HG03097 (cell line): ENCODE measurements at regions not wholly inside any gene's neighbourhood (a gene's known extent, or its start where the extent isn't known, plus 50 kb on each side); places are given as distances from the start of the nearest gene placed in this dataset.
"Not testable (repeated sequence)": the region's sequence is repeated elsewhere in the genome, so short reads cannot be mapped to it uniquely, and the experiment has no call there.

Experiments
- ATAC-seq: cut with Tn5 transposase; IDR thresholded peaks from one replicate; pipeline ENCODE4 v1.9.1; 2021; ENCODE audit not compliant: unreplicated experiment, low FRiP score

- ATAC-seq = no peak
Observed at GRCh38 chr11:96681019-96681716, 291.4 kb downstream of the JRKL start.

DNA sequence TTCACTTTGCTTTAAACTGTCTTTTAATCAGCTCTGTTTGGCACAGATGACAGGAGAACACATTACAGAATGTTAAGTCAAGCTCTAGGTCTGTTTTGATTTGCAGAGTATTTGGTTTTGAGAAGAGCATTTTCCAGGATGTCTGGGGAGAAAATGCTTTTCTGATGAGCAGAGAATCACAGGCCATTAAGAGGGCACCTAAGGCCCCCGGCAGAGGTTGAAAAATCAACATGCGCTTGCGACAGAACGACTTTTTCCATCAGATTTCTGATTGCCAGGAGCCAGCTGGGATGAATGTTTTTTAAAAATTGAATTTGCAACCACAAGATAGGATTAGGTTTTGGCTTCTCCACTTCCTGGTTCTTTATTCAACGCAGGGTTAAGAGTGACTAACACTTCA, 304.5 kb downstream of the JRKL start:
- ATAC-seq = no peak

DNA sequence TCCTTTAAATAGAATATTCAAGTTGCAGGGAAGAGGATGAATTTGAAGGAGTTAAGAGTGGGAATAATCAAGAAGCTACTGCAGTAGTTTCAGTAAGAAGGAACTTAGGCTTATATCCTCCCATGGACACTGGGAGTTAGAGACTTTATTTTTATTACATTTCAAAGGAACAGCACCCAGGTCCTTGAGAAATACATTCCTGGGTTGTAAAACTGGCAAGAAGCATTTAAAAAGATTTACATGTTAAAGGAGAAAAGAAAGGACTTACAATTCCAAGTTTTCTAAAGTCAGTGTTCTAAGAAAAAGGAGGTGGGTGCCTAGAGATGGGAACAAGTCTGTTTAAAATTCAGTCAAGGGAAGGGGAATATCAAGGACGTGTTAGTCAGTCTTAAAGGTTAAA, 306.9 kb downstream of the JRKL start:
- no peak for ATAC-seq

- no peak for ATAC-seq
Observed at GRCh38 chr11:96697466-96697865, 307.7 kb downstream of the JRKL start.

- no peak for ATAC-seq
Observed at GRCh38 chr11:96704847-96705246, 315.0 kb downstream of the JRKL start.

DNA sequence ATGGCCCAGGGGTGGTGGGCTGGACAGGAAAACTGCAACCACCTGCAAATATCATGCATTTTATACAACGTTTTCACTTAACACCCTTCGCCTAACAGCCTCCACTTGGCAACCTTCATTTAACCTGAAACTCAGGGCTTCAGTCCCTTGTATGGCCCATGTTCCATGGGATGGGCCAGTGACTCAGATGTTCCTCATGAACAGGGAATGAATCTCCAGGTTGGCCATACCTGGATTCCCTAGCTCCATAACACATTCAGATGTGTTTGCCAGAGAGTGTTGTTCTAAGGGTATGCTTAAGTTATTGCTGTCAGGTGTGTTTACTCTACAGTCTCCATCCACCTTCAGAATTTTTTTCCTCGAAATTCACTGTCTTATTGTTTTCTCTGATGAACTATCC, 316.9 kb downstream of the JRKL start:
- no peak for ATAC-seq

DNA sequence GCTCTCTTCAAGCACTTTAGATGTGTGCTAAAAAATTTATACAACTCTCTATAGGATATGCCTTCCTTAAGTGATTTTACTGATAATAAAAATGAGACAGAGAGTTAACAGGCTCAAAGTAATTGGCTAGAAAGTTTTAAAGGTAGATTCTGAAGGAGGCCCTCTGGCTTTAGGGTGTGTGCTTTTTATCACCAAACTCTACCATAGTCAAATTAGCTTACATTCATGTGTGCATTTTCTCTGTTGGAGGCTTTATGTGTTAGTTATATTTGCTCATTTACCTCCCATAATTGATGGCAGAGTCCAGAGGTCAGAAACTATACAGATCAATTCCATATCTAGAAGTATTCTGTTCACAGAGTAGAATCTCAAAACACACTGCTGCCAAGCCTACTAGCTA, 317.5 kb downstream of the JRKL start:
- no peak for ATAC-seq

DNA sequence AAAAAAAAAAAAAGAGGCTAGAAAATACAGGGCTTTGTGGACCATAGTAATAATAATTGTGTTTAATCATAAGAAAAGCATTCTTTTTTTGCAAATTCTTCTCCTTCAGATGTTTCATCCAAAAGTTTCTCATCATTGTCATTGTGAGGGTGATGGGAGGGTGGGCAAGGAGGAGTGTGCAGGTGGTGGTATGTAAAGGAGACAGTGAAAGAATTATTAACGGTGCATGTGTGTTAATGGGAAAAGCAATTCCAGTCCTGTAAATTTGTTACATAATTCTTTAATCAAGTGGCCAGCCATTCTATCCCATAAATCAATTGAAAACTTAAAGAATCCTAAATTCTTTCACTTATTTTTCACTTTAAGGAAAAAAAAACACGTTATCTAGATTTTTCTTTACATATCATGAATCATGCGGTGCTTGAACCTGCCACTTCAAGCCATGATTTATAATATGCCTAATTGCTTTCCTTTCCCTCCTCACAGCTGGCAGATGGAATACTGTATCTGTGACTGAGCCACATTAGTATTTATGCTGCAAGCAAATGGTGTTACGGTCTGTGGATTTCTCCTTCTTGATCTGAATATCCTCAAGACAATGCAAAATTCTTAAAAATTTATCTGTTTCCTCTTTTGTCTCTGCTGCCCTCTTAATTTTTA, 318.5 kb downstream of the JRKL start:
- ATAC-seq = no peak

DNA sequence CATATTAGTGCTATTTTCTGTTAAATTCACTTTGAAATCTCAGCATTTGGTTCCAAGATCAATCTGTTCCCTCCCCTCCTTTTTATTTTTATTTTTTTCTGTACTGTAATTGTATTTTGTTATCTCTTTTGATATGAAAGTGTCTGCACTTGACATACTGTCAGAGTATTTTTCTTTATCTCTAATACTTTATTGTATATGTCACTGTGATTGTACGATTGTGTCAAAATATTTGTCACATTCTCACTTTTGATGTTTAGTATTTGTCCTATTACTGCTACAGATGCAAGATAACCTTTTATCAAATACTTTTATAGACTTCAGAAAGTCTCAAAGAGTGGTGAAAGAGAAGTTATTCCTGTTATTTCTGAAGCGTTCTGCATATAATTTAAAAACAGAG, 323.5 kb downstream of the JRKL start:
- ATAC-seq = no peak

GRCh38 chr11:96714689-96715088, 324.9 kb downstream of the JRKL start:
- ATAC-seq = no peak

DNA sequence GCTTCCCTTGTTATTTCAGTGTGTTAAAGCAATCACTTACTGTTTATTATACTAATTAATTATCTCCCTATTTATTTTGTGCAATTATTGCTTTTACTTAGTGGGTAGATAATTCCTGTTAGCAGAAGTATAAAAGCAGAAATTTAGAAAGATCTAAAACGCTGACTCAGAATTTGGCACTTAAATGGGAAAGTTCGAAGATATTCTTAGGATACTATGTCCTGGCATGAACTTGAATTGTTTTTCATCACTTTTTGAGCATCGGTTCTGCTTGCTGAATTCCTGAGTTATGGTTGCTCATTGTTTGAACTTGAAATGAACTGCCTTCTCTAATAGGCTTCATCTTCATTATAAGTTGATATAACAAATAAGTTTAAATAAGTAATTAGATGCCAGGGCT, 325.4 kb downstream of the JRKL start:
- ATAC-seq = no peak

DNA sequence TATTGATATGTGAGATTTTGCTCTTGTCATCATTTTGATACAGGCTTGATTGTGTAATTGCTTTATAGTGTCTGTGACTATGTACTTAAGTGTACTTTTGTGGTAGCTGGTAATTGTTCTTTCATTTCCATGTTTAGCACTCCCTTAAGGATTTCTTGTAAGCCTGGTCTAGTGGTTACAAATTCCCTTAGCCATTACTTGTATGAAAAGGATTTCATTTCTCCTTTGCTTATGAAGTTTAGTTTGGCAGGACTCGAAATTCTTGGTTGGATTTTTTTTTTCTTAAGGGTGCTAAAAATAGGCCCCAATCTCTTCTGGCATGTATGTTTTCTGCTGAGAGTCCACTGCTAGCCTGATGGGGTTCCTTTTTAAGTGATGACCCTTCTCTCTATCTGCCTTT, 346.8 kb downstream of the JRKL start:
- ATAC-seq = no peak

DNA sequence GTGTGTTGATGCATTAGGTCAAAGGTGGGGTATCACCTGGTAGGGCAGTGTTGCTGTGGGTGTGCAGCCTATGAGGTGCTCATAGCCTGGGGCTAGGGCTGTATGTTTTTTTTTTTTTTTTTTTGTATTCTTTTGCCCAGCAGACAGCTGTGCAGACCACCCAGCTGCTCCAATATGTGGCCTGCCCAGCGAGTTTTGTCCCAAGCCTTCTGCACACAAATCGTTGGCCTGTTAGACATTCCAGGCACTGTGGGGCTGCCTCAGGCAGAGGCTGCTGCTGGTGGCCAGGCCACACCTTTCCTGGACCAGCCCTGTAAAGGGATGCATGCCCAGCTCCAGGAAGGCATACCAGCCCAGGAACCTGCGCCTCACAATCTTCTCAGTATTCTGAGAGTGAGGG, 348.5 kb downstream of the JRKL start:
- ATAC-seq = no peak

DNA sequence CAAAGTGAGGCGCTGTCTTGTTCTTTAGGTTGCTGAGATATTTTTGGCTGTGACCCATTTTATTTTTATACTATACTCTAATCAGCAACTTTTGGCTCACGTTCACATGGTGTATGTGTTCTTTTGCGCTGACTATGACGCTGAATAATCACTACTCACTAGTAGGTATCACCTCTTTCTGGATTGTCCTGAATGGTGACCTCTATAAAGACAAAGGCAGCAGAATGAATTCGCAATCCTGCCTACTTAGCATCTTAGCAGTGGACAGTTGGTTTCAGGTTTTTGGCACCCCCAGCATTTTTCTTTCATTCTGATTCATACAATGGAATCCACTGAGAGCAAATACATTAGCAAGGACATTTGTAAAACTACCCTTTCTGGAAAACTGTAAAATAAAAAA, 351.3 kb downstream of the JRKL start:
- ATAC-seq = no peak

- ATAC-seq = no peak
Observed at GRCh38 chr11:96744697-96745096, 354.9 kb downstream of the JRKL start.

DNA sequence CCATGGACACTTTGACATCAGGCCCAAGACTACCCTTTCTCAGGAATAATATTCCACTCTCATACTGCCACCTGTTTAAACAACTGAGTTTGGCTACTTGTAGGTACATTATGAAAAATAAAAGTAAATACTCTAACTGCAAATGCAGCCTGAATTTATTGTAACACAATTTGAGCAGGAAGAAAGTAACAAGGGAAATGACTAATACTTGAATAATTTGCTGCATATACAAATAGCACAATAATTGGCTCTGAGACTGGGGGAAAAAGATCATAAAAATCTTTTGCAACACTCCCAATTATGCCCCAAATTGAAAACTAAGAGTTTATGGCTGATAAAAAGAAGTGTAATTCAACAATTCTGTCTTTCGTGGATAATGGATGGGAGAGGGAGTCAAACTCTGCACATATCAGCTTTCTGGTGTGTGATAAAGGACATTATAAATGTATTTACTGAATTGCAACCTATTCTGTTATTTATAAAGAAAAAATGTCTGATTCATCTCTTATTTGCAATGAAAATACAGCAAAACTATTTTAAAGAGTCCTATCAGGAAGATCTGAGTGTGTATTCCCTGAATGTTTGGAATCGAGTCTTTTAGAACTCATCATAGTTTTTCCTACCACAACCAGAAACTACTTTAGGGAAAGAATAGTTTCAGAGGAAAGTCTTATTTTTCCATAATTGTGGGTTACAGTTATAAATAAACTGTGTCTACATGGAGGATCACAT, 359.0 kb downstream of the JRKL start:
- ATAC-seq = no peak

DNA sequence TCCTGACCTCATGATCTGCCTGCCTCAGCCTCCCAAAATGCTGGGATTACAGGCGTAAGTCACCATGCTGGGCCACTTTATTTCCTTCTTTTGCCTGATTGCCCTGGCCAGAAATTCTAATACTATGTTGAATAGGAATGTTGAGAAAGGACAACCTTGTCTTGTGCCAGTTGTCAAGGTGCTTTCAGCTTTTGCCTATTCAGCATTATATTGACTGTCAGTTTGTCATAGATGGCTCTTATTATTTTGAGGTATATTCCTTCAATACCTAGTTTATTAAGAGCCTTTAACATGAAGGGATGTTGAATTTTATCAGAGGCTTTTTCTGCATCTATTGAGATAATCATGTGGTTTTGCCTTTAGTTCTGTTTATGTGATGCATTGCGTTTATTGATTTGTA, 362.0 kb downstream of the JRKL start:
- not testable (repeated sequence) for ATAC-seq

DNA sequence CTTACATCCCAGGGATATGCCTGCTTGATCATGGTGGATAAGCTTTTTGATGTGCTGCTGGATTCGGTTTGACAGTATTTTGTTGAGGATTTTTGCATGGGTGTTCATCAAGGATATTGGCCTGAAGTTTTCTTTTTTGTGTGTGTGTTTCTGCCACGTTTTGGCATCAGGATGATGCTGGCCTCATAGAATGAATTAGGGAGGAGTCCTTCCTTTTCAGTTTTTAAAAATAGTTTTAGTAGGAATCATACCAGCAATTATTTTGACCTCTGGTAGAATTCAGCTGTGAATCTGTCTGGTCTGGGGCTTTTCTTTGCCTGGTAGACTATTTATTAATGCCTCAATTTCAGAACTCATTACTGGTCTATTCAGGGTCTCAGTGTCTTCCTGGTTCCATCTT, 362.4 kb downstream of the JRKL start:
- no peak for ATAC-seq

- ATAC-seq = no peak
Observed at GRCh38 chr11:96753997-96754396, 364.2 kb downstream of the JRKL start.

GRCh38 chr11:96755209-96755608, 365.4 kb downstream of the JRKL start:
- no peak for ATAC-seq

DNA sequence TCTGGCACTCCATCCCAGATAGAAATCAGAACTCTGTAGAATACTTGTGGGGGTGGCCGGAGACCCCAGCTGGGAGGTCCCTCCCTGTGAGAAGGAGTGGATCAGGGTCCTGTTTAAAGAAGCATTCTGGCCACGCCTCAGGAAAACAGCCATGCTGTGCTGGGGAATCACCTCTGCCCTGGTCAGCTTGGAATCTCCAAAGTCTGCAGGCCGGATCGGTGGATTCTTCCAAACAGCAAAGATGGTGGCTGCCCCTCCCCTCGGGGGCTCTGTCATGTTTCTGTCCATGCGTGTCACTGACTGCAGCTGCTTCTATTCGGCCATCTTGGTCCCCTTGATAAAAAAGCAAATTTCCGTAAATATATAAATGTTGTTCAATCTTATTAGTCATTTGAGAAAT, 365.9 kb downstream of the JRKL start:
- ATAC-seq = no peak

DNA sequence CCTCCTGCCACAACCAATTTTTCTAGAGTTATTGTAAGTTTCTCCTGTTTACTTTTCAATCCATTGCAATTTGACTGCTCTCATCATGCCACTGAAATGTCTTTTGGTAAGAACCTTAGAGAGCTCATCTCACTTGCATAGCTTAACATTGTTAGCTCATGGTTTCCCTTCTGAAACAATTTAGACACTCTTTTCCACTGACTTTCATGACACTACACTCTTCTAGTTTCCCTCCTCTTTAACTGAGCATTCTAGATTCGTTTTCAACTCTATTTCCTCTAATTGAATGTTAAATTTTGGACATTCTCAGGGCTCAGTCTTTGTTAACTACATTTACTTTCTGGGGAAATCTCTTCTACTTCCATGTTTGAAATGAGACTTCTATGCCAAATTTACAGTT, 369.1 kb downstream of the JRKL start:
- no peak for ATAC-seq
